GM23338 (cell line): ENCODE measurements at regions not wholly inside any gene's neighbourhood (a gene's known extent, or its start where the extent isn't known, plus 50 kb on each side); places are given as distances from the start of the nearest gene placed in this dataset.

ENCODE experiments used
- ATAC-seq: fragments of 200-7000 bp; cut with Tn5 transposase; 3 replicates; pipeline ENCODE4 v1.9.1; 2020
- DNase-seq: peaks from one replicate; pipeline ENCODE4 v3.0.0-alpha.2; 2015; ENCODE audit warnings: low spot score
- H2AFZ ChIP-seq: fragments of 200-600 bp; sonication (generic); 2 replicates; pipeline ENCODE4 v1.8.0; 2016; ENCODE audit warnings: antibody characterized with exemption, mild to moderate bottlenecking, moderate library complexity
- H3F3A ChIP-seq: fragments of 200-600 bp; sonication (generic); replicated peaks from 2 replicates; pipeline ENCODE4 v1.8.0; 2017; ENCODE audit warnings: antibody characterized with exemption, mixed run types, low read depth
- H3K27ac ChIP-seq: fragments of 200-600 bp; sonication (generic); 2 replicates; pipeline ENCODE4 v1.6.1; 2016; ENCODE audit warnings: low read depth
- H3K27me3 ChIP-seq: fragments of 200-600 bp; sonication (generic); 2 replicates; pipeline ENCODE4 v1.8.0; 2016; ENCODE audit warnings: mild to moderate bottlenecking, mixed run types, moderate library complexity; ENCODE audit not compliant: insufficient read depth
- H3K36me3 ChIP-seq: fragments of 200-600 bp; sonication (generic); 2 replicates; pipeline ENCODE4 v1.8.0; 2016; ENCODE audit warnings: mild to moderate bottlenecking; ENCODE audit not compliant: insufficient read depth
- H3K4me1 ChIP-seq: fragments of 200-600 bp; sonication (generic); 2 replicates; pipeline ENCODE4 v1.8.0; 2016; ENCODE audit warnings: mild to moderate bottlenecking, moderate library complexity; ENCODE audit not compliant: insufficient read depth
- H3K4me2 ChIP-seq: fragments of 200-600 bp; sonication (generic); 2 replicates; pipeline ENCODE4 v1.7.1; 2017; ENCODE audit warnings: mixed run types
- H3K4me3 ChIP-seq: fragments of 200-600 bp; sonication (generic); 2 replicates; pipeline ENCODE4 v1.6.1; 2016; ENCODE audit warnings: mixed run types
- H3K79me2 ChIP-seq: fragments of 200-600 bp; sonication (generic); replicated peaks from 2 replicates; pipeline ENCODE4 v1.8.0; 2017; ENCODE audit warnings: mild to moderate bottlenecking; ENCODE audit not compliant: insufficient read depth
- H3K9me2 ChIP-seq: fragments of 200-600 bp; sonication (generic); 2 replicates; pipeline ENCODE4 v1.8.0; 2017; ENCODE audit not compliant: insufficient read depth
- H4K20me1 ChIP-seq: fragments of 200-600 bp; sonication (generic); replicated peaks from 2 replicates; pipeline ENCODE4 v1.8.0; 2017; ENCODE audit warnings: mild to moderate bottlenecking; ENCODE audit not compliant: insufficient read depth
- H3K27ac Mint-ChIP-seq: 2 replicates; pipeline ENCODE4 v1.8.0; 2020; ENCODE audit warnings: inconsistent platforms, mild to moderate bottlenecking, moderate library complexity, mixed read lengths
- H3K27me3 Mint-ChIP-seq: 3 replicates; pipeline ENCODE4 v1.8.0; 2022; ENCODE audit warnings: low read depth, mild to moderate bottlenecking, moderate library complexity, mixed read lengths, inconsistent platforms; ENCODE audit not compliant: insufficient read depth, poor library complexity
- H3K36me3 Mint-ChIP-seq: 3 replicates; pipeline ENCODE4 v1.8.0; 2021; ENCODE audit warnings: low read depth, mild to moderate bottlenecking, inconsistent platforms, moderate library complexity, mixed read lengths
- H3K4me1 Mint-ChIP-seq: 3 replicates; pipeline ENCODE4 v1.8.0; 2020; ENCODE audit warnings: mild to moderate bottlenecking, inconsistent platforms, mixed read lengths
- H3K4me3 Mint-ChIP-seq: 3 replicates; pipeline ENCODE4 v1.8.0; 2021; ENCODE audit warnings: moderate library complexity, mild to moderate bottlenecking, inconsistent platforms, mixed read lengths
- H3K9me3 Mint-ChIP-seq: 3 replicates; pipeline ENCODE4 v1.8.0; 2020; ENCODE audit warnings: moderate library complexity, mild to moderate bottlenecking, inconsistent platforms, mixed read lengths
- CREB1 ChIP-seq: fragments of 250-450 bp; sonication (Bioruptor Pico); IDR thresholded peaks from 2 replicates; pipeline ENCODE4 v1.5.0; 2020; ENCODE audit warnings: low read depth, mild to moderate bottlenecking, moderate library complexity
- CTCF ChIP-seq, 2 experiments: fragments of 200-600 bp in 1 of 2; sonication (generic) in 1 of 2; conservative IDR thresholded peaks; 2 replicates each; pipeline versions ENCODE4 v1.5.1 to v1.6.1; 2016 to 2017; ENCODE audit warnings: antibody characterized with exemption in 2 of 2, low read depth in 2 of 2, mild to moderate bottlenecking in 2 of 2, moderate library complexity in 1 of 2
- EZH2 ChIP-seq: fragments of 200-600 bp; sonication (generic); IDR thresholded peaks from one replicate; pipeline ENCODE4 v1.8.0; 2017; ENCODE audit warnings: antibody characterized with exemption, mild to moderate bottlenecking, low read depth; ENCODE audit not compliant: unreplicated experiment
- EZH2phosphoT487 ChIP-seq: fragments of 200-600 bp; sonication (generic); IDR thresholded peaks from one replicate; pipeline ENCODE4 v1.8.1; 2018; ENCODE audit warnings: antibody characterized with exemption; ENCODE audit not compliant: unreplicated experiment
- JUNB ChIP-seq: IDR thresholded peaks from one replicate; pipeline ENCODE4 v1.6.1; 2016; ENCODE audit warnings: antibody characterized with exemption; ENCODE audit not compliant: unreplicated experiment
- NANOG ChIP-seq: IDR thresholded peaks from 2 replicates; pipeline ENCODE4 v1.6.1; 2016; ENCODE audit warnings: antibody characterized with exemption, borderline replicate concordance
- POLR2AphosphoS5 ChIP-seq: IDR thresholded peaks from 2 replicates; pipeline ENCODE4 v1.6.1; 2016; ENCODE audit warnings: antibody characterized with exemption, low read depth
- STAT1 ChIP-seq: IDR thresholded peaks from one replicate; pipeline ENCODE4 v1.6.1; 2016; ENCODE audit warnings: antibody characterized with exemption; ENCODE audit not compliant: unreplicated experiment
- ZNF114 ChIP-seq: fragments of 250-450 bp; sonication (Bioruptor Pico); IDR thresholded peaks from 2 replicates; pipeline ENCODE4 v1.5.0; 2020; ENCODE audit warnings: mild to moderate bottlenecking, moderate library complexity
- ZNF331 ChIP-seq: fragments of 250-450 bp; sonication (Bioruptor Pico); IDR thresholded peaks from 2 replicates; pipeline ENCODE4 v1.5.0; 2020; ENCODE audit warnings: low read depth, mild to moderate bottlenecking, moderate library complexity
- TF ChIP-seq, protein P1 (sequence below): IDR thresholded peaks from 2 replicates; pipeline ENCODE4 v1.6.1; 2016; ENCODE audit warnings: antibody characterized with exemption
- TF ChIP-seq, protein P2 (sequence below): fragments of 250-450 bp; sonication (Bioruptor Pico); IDR thresholded peaks from 2 replicates; pipeline ENCODE4 v1.5.0; 2020; ENCODE audit warnings: mild to moderate bottlenecking, moderate library complexity
- TF ChIP-seq, protein P3 (sequence below): IDR thresholded peaks from one replicate; pipeline ENCODE4 v1.6.1; 2018; ENCODE audit warnings: antibody characterized with exemption; ENCODE audit not compliant: unreplicated experiment

DNA sequence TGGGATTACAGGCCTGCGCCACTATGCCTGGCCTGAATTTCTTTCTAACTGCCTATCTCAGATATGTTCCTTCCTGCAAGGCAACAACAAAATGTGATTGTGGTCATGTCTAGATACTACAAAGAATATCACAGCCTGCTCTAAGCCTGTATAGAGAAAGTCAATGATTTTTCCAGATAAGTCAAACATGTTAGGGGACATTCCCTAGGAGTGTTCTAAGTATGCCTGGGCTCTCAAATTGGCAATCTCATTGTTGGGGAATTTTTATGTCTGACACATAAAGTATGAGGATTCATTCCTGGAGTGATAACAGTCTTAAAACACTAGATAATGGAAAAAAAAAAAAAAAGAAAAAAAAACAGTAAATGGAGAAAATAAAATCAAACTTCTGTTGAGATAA, 406.1 kb downstream of the GATA3 start:
- no peaks in the 10 kb centered on the region for H3K9me2 ChIP-seq
- DNase-seq (no peak), ATAC-seq (no peak)
- H3K79me2 ChIP-seq: no peaks in the 10 kb centered on the region
- H3K36me3 ChIP-seq: no peaks in the 10 kb centered on the region
- H3K4me3 ChIP-seq: no peak overlapping the region
- no peaks in the 10 kb centered on the region for H3K27me3 ChIP-seq
- H3F3A ChIP-seq: no peaks in the 10 kb centered on the region
- H3K4me1 ChIP-seq: no peaks in the 10 kb centered on the region
- H3K36me3 Mint-ChIP-seq: no peaks in the 10 kb centered on the region; the same call in 1 of the 3 replicates
- H3K4me3 Mint-ChIP-seq: no peak overlapping the region
- H3K27ac ChIP-seq: no peak overlapping the region
- H3K9me3 Mint-ChIP-seq: peaks cover 12% of the 10 kb centered on the region
- no peak overlapping the region for H3K27ac Mint-ChIP-seq
- no peak overlapping the region for H3K4me2 ChIP-seq
- peaks cover 4% of the 10 kb centered on the region; the same call in 1 of the 3 replicates for H3K4me1 Mint-ChIP-seq
- H4K20me1 ChIP-seq: no peaks in the 10 kb centered on the region
- TF ChIP-seq, protein P1, sequence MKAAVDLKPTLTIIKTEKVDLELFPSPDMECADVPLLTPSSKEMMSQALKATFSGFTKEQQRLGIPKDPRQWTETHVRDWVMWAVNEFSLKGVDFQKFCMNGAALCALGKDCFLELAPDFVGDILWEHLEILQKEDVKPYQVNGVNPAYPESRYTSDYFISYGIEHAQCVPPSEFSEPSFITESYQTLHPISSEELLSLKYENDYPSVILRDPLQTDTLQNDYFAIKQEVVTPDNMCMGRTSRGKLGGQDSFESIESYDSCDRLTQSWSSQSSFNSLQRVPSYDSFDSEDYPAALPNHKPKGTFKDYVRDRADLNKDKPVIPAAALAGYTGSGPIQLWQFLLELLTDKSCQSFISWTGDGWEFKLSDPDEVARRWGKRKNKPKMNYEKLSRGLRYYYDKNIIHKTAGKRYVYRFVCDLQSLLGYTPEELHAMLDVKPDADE: no peak
- TF ChIP-seq, protein P2, sequence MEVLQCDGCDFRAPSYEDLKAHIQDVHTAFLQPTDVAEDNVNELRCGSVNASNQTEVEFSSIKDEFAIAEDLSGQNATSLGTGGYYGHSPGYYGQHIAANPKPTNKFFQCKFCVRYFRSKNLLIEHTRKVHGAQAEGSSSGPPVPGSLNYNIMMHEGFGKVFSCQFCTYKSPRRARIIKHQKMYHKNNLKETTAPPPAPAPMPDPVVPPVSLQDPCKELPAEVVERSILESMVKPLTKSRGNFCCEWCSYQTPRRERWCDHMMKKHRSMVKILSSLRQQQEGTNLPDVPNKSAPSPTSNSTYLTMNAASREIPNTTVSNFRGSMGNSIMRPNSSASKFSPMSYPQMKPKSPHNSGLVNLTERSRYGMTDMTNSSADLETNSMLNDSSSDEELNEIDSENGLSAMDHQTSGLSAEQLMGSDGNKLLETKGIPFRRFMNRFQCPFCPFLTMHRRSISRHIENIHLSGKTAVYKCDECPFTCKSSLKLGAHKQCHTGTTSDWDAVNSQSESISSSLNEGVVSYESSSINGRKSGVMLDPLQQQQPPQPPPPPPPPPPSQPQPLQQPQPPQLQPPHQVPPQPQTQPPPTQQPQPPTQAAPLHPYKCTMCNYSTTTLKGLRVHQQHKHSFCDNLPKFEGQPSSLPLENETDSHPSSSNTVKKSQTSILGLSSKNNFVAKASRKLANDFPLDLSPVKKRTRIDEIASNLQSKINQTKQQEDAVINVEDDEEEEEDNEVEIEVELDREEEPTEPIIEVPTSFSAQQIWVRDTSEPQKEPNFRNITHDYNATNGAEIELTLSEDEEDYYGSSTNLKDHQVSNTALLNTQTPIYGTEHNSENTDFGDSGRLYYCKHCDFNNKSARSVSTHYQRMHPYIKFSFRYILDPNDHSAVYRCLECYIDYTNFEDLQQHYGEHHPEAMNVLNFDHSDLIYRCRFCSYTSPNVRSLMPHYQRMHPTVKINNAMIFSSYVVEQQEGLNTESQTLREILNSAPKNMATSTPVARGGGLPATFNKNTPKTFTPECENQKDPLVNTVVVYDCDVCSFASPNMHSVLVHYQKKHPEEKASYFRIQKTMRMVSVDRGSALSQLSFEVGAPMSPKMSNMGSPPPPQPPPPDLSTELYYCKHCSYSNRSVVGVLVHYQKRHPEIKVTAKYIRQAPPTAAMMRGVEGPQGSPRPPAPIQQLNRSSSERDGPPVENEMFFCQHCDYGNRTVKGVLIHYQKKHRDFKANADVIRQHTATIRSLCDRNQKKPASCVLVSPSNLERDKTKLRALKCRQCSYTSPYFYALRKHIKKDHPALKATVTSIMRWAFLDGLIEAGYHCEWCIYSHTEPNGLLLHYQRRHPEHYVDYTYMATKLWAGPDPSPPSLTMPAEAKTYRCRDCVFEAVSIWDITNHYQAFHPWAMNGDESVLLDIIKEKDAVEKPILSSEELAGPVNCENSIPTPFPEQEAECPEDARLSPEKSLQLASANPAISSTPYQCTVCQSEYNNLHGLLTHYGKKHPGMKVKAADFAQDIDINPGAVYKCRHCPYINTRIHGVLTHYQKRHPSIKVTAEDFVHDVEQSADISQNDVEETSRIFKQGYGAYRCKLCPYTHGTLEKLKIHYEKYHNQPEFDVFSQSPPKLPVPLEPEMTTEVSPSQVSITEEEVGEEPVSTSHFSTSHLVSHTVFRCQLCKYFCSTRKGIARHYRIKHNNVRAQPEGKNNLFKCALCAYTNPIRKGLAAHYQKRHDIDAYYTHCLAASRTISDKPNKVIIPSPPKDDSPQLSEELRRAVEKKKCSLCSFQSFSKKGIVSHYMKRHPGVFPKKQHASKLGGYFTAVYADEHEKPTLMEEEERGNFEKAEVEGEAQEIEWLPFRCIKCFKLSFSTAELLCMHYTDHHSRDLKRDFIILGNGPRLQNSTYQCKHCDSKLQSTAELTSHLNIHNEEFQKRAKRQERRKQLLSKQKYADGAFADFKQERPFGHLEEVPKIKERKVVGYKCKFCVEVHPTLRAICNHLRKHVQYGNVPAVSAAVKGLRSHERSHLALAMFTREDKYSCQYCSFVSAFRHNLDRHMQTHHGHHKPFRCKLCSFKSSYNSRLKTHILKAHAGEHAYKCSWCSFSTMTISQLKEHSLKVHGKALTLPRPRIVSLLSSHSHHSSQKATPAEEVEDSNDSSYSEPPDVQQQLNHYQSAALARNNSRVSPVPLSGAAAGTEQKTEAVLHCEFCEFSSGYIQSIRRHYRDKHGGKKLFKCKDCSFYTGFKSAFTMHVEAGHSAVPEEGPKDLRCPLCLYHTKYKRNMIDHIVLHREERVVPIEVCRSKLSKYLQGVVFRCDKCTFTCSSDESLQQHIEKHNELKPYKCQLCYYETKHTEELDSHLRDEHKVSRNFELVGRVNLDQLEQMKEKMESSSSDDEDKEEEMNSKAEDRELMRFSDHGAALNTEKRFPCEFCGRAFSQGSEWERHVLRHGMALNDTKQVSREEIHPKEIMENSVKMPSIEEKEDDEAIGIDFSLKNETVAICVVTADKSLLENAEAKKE: no peak
- TF ChIP-seq POLR2AphosphoS5: no peak
- TF ChIP-seq STAT1: no peak
- no peak for TF ChIP-seq EZH2phosphoT487
- no peak for TF ChIP-seq ZNF331
- TF ChIP-seq JUNB: no peak
- TF ChIP-seq, protein P3, sequence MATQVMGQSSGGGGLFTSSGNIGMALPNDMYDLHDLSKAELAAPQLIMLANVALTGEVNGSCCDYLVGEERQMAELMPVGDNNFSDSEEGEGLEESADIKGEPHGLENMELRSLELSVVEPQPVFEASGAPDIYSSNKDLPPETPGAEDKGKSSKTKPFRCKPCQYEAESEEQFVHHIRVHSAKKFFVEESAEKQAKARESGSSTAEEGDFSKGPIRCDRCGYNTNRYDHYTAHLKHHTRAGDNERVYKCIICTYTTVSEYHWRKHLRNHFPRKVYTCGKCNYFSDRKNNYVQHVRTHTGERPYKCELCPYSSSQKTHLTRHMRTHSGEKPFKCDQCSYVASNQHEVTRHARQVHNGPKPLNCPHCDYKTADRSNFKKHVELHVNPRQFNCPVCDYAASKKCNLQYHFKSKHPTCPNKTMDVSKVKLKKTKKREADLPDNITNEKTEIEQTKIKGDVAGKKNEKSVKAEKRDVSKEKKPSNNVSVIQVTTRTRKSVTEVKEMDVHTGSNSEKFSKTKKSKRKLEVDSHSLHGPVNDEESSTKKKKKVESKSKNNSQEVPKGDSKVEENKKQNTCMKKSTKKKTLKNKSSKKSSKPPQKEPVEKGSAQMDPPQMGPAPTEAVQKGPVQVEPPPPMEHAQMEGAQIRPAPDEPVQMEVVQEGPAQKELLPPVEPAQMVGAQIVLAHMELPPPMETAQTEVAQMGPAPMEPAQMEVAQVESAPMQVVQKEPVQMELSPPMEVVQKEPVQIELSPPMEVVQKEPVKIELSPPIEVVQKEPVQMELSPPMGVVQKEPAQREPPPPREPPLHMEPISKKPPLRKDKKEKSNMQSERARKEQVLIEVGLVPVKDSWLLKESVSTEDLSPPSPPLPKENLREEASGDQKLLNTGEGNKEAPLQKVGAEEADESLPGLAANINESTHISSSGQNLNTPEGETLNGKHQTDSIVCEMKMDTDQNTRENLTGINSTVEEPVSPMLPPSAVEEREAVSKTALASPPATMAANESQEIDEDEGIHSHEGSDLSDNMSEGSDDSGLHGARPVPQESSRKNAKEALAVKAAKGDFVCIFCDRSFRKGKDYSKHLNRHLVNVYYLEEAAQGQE: no peak
- no peak for TF ChIP-seq NANOG
- TF ChIP-seq EZH2: no peak
- no peak for TF ChIP-seq CTCF (conservative IDR thresholded peaks at IDR 0.05; ENCODE audit: low read depth in 2 of 2)
- no peak for TF ChIP-seq ZNF114 (CRISPR knock-in tag)
- TF ChIP-seq CREB1 (CRISPR knock-in tag): no peak
- no peak overlapping the region for H2AFZ ChIP-seq
- H3K27me3 Mint-ChIP-seq: peaks cover 3% of the 10 kb centered on the region
